ENCODE measurements at regions not wholly inside any gene's neighbourhood (a gene's known extent, or its start where the extent isn't known, plus 50 kb on each side); places are given as distances from the start of the nearest gene placed in this dataset.

DNA sequence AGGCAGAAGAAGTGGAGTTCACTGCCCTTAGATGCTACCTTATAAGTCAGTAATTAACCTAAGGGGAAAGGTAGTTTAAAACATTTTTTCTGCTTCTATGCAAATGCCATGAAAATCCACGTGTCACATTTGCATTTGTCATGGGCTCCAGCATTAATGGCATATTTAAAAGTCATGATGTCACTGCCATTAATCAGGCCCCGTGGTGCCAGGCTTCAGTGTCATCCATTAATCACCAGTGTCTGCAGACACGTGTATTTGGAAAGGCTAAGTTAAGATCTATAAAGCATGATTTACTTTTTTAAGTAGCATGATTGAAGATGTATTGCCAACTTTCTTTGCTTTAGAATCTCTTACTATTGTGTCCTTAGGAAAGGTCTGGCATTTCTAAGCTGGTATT, 857.8 kb downstream of the TUSC7 start:
- intact Hi-C loops (cut with DNase I): no loop called here
- Histone ChIP-seq H3K4me3 (no peak overlapping the region), H3K27me3 (no peaks in the 10 kb centered on the region), H3K36me3 (no peaks in the 10 kb centered on the region), H3K27ac (no peak overlapping the region), H3K9me3 (no peaks in the 10 kb centered on the region), H3K4me1 (no peaks in the 10 kb centered on the region)
- ATAC-seq (no peak), DNase-seq (no peak)
- 32% methylated on average over 3 of the region's 3 CpGs for WGBS (ENCODE audit: insufficient coverage, low coverage, low lambda C conversion rate, missing lambda C conversion rate)
- TF ChIP-seq POLR2A (IDR thresholded peaks at IDR 0.05): no peak
- TF ChIP-seq, protein P1, sequence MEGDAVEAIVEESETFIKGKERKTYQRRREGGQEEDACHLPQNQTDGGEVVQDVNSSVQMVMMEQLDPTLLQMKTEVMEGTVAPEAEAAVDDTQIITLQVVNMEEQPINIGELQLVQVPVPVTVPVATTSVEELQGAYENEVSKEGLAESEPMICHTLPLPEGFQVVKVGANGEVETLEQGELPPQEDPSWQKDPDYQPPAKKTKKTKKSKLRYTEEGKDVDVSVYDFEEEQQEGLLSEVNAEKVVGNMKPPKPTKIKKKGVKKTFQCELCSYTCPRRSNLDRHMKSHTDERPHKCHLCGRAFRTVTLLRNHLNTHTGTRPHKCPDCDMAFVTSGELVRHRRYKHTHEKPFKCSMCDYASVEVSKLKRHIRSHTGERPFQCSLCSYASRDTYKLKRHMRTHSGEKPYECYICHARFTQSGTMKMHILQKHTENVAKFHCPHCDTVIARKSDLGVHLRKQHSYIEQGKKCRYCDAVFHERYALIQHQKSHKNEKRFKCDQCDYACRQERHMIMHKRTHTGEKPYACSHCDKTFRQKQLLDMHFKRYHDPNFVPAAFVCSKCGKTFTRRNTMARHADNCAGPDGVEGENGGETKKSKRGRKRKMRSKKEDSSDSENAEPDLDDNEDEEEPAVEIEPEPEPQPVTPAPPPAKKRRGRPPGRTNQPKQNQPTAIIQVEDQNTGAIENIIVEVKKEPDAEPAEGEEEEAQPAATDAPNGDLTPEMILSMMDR (IDR thresholded peaks at IDR 0.05): no peak

- Histone ChIP-seq H3K27ac (no peak overlapping the region), H3K36me3 (no peaks in the 10 kb centered on the region), H3K4me3 (no peak overlapping the region), H3K4me1 (no peaks in the 10 kb centered on the region), H3K9me3 (no peaks in the 10 kb centered on the region), H3K27me3 (no peaks in the 10 kb centered on the region)
- TF ChIP-seq POLR2A (IDR thresholded peaks at IDR 0.05): no peak
- TF ChIP-seq, protein P1 (IDR thresholded peaks at IDR 0.05): no peak
- ATAC-seq: no peak
- no peak for DNase-seq
- intact Hi-C loops (cut with DNase I): no loop called here
These were observed 858.3 kb downstream of the TUSC7 start for GRCh38 chr3:117567906-117568305.

- H3K4me1 ChIP-seq: no peaks in the 10 kb centered on the region
- H3K9me3 ChIP-seq: no peaks in the 10 kb centered on the region
- no peaks in the 10 kb centered on the region for H3K36me3 ChIP-seq
- 42% methylated on average over 1 of the region's 1 CpG for WGBS (ENCODE audit: insufficient coverage, low coverage, low lambda C conversion rate, missing lambda C conversion rate)
- intact Hi-C loops (cut with DNase I): no loop called here
- H3K27ac ChIP-seq: no peak overlapping the region
- DNase-seq (no peak), ATAC-seq (no peak)
- H3K4me3 ChIP-seq: no peak overlapping the region
- no peaks in the 10 kb centered on the region for H3K27me3 ChIP-seq
- TF ChIP-seq POLR2A (IDR thresholded peaks at IDR 0.05): no peak
These were observed 863.2 kb downstream of the TUSC7 start for GRCh38 chr3:117572786-117573185.

- intact Hi-C loops (cut with DNase I): no loop called here
- ATAC-seq (no peak), DNase-seq (no peak)
- H3K4me3 ChIP-seq: no peak overlapping the region
- no peak overlapping the region for H3K27ac ChIP-seq
- no peaks in the 10 kb centered on the region for H3K36me3 ChIP-seq
- 34% methylated on average over 2 of the region's 2 CpGs for WGBS (ENCODE audit: insufficient coverage, low coverage, low lambda C conversion rate, missing lambda C conversion rate)
- TF ChIP-seq, protein P1 (IDR thresholded peaks at IDR 0.05): no peak
- TF ChIP-seq POLR2A (IDR thresholded peaks at IDR 0.05): no peak
- no peaks in the 10 kb centered on the region for H3K27me3 ChIP-seq
- no peaks in the 10 kb centered on the region for H3K9me3 ChIP-seq
- no peaks in the 10 kb centered on the region for H3K4me1 ChIP-seq
These were observed 871.2 kb downstream of the TUSC7 start for GRCh38 chr3:117580806-117581205.

DNA sequence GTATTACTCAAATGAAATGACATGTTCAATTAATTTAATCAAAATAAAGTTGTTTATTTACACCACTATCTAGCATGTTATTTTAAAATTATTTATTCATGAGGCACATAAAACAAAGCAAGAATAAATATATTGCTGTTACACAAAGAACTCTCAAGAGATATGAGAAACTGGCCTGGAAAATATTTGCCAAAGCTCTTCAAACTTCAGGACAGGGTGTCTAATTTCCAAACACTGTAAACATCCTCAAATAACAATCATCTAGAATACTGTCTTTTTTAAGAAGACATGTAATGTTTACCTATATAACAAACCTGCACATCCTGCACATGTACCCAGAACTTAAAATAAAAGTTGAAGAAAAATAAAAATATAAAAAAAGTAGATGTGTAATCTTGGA, 876.6 kb downstream of the TUSC7 start:
- TF ChIP-seq, protein P1 (IDR thresholded peaks at IDR 0.05): no peak
- no peak for TF ChIP-seq POLR2A (IDR thresholded peaks at IDR 0.05)
- no peak overlapping the region for H3K4me3 ChIP-seq
- intact Hi-C loops (cut with DNase I): no loop called here
- no peak for ATAC-seq
- no peaks in the 10 kb centered on the region for H3K36me3 ChIP-seq
- no peaks in the 10 kb centered on the region for H3K4me1 ChIP-seq
- H3K27me3 ChIP-seq: no peaks in the 10 kb centered on the region
- H3K9me3 ChIP-seq: no peaks in the 10 kb centered on the region
- no peak for DNase-seq
- H3K27ac ChIP-seq: no peak overlapping the region

Measured in right lobe of liver (tissue), 6 donors.